Astrocyte (in vitro differentiated cells and primary cell): ENCODE measurements at regions not wholly inside any gene's neighbourhood (a gene's known extent, or its start where the extent isn't known, plus 50 kb on each side); places are given as distances from the start of the nearest gene placed in this dataset.
"Not testable (repeated sequence)": the region's sequence is repeated elsewhere in the genome, so short reads cannot be mapped to it uniquely, and the experiment has no call there.

Source experiments
- DNase-seq: peaks from one replicate; pipeline ENCODE4 v3.0.0-alpha.2; 2010; ENCODE audit warnings: low read depth
- FAIRE-seq: peaks from 2 replicates; lab custom pipeline; 2011; peaks lifted over from hg19 to GRCh38; lab: Jason Lieb, UNC
- H2AFZ ChIP-seq: 2 replicates; pipeline ENCODE4 v1.6.0; 2012; ENCODE audit warnings: low read depth, low read length, inconsistent platforms
- H3K27ac ChIP-seq: 2 replicates; pipeline ENCODE4 v1.5.1; 2011; ENCODE audit warnings: low read depth, low read length, inconsistent platforms
- H3K27me3 ChIP-seq: 2 replicates; pipeline ENCODE4 v1.6.0; 2011; ENCODE audit warnings: low read length, inconsistent platforms; ENCODE audit not compliant: insufficient read depth
- H3K36me3 ChIP-seq: 2 replicates; pipeline ENCODE4 v1.5.1; 2011; ENCODE audit warnings: low read length, inconsistent platforms; ENCODE audit not compliant: insufficient read depth
- H3K4me1 ChIP-seq: 2 replicates; pipeline ENCODE4 v1.5.1; 2011; ENCODE audit warnings: low read length, inconsistent platforms; ENCODE audit not compliant: insufficient read depth
- H3K4me2 ChIP-seq: 2 replicates; pipeline ENCODE4 v1.6.0; 2012; ENCODE audit warnings: low read length, inconsistent platforms
- H3K4me3 ChIP-seq: 2 replicates; pipeline ENCODE4 v1.5.1; 2011; ENCODE audit warnings: low read depth, mild to moderate bottlenecking, low read length, inconsistent platforms; ENCODE audit not compliant: insufficient read depth
- H3K79me2 ChIP-seq: 2 replicates; pipeline ENCODE4 v1.6.0; 2012; ENCODE audit warnings: mild to moderate bottlenecking, low read length, inconsistent platforms; ENCODE audit not compliant: insufficient read depth
- H3K9ac ChIP-seq: 2 replicates; pipeline ENCODE4 v1.6.0; 2012; ENCODE audit warnings: mild to moderate bottlenecking, low read length, inconsistent platforms
- H3K9me3 ChIP-seq: 2 replicates; pipeline ENCODE4 v1.5.1; 2012; ENCODE audit warnings: low read depth, mild to moderate bottlenecking, low read length, inconsistent platforms; ENCODE audit not compliant: insufficient read depth
- H4K20me1 ChIP-seq: 2 replicates; pipeline ENCODE4 v1.6.0; 2012; ENCODE audit warnings: low read length, inconsistent platforms; ENCODE audit not compliant: insufficient read depth
- H3K27ac Mint-ChIP-seq: one replicate; pipeline ENCODE4 v1.8.0; 2021; ENCODE audit warnings: mild to moderate bottlenecking, mixed read lengths; ENCODE audit not compliant: unreplicated experiment
- H3K27me3 Mint-ChIP-seq: one replicate; pipeline ENCODE4 v1.8.0; 2021; ENCODE audit warnings: low read depth, mixed read lengths; ENCODE audit not compliant: unreplicated experiment
- H3K36me3 Mint-ChIP-seq: one replicate; pipeline ENCODE4 v1.8.0; 2021; ENCODE audit warnings: low read depth, mixed read lengths; ENCODE audit not compliant: unreplicated experiment
- H3K4me1 Mint-ChIP-seq: one replicate; pipeline ENCODE4 v1.8.0; 2021; ENCODE audit warnings: low read depth, mixed read lengths; ENCODE audit not compliant: unreplicated experiment
- H3K4me3 Mint-ChIP-seq: one replicate; pipeline ENCODE4 v1.8.0; 2021; ENCODE audit warnings: mild to moderate bottlenecking, moderate library complexity, mixed read lengths; ENCODE audit not compliant: unreplicated experiment
- H3K9me3 Mint-ChIP-seq: one replicate; pipeline ENCODE4 v1.8.0; 2021; ENCODE audit warnings: mild to moderate bottlenecking, mixed read lengths; ENCODE audit not compliant: unreplicated experiment
- EZH2 ChIP-seq: IDR thresholded peaks from 2 replicates; pipeline ENCODE4 v1.6.1; 2012; ENCODE audit warnings: mild to moderate bottlenecking, low read length, inconsistent platforms; ENCODE audit not compliant: insufficient read depth
- TF ChIP-seq, protein P1 (sequence below): IDR thresholded peaks from 2 replicates; pipeline ENCODE4 v1.5.1; 2011; ENCODE audit warnings: low read depth, mild to moderate bottlenecking, inconsistent platforms, low read length, moderate library complexity; ENCODE audit not compliant: insufficient read depth

- Histone ChIP-seq H3K27ac (no peak overlapping the region), H3K4me3 (no peak overlapping the region), H3K9ac (no peak overlapping the region), H4K20me1 (no peaks in the 10 kb centered on the region), H3K4me1 (no peaks in the 10 kb centered on the region), H3K79me2 (no peaks in the 10 kb centered on the region), H3K9me3 (no peaks in the 10 kb centered on the region), H3K4me2 (no peak overlapping the region), H3K36me3 (no peaks in the 10 kb centered on the region), H3K27me3 (no peaks in the 10 kb centered on the region), H2AFZ (no peak overlapping the region)
- TF ChIP-seq EZH2: no peak
- TF ChIP-seq, protein P1, sequence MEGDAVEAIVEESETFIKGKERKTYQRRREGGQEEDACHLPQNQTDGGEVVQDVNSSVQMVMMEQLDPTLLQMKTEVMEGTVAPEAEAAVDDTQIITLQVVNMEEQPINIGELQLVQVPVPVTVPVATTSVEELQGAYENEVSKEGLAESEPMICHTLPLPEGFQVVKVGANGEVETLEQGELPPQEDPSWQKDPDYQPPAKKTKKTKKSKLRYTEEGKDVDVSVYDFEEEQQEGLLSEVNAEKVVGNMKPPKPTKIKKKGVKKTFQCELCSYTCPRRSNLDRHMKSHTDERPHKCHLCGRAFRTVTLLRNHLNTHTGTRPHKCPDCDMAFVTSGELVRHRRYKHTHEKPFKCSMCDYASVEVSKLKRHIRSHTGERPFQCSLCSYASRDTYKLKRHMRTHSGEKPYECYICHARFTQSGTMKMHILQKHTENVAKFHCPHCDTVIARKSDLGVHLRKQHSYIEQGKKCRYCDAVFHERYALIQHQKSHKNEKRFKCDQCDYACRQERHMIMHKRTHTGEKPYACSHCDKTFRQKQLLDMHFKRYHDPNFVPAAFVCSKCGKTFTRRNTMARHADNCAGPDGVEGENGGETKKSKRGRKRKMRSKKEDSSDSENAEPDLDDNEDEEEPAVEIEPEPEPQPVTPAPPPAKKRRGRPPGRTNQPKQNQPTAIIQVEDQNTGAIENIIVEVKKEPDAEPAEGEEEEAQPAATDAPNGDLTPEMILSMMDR: no peak
- Mint-ChIP-seq H3K9me3 (peaks cover 11% of the 10 kb centered on the region), H3K36me3 (no peaks in the 10 kb centered on the region), H3K4me3 (no peak overlapping the region), H3K27ac (no peak overlapping the region), H3K4me1 (no peaks in the 10 kb centered on the region), H3K27me3 (no peaks in the 10 kb centered on the region)
- no peak for FAIRE-seq
- no peak for DNase-seq
These were observed 724.6 kb upstream of the NRP1 start for GRCh38 chr10:34058845-34059614.

GRCh38 chr10:34055410-34055985, 721.0 kb upstream of the NRP1 start:
- H3K36me3 Mint-ChIP-seq, H3K27me3 ChIP-seq, H3K4me1 ChIP-seq, H3K27ac Mint-ChIP-seq, H3K36me3 ChIP-seq, H3K9me3 Mint-ChIP-seq, H3K27me3 Mint-ChIP-seq, H3K9ac ChIP-seq, H3K4me1 Mint-ChIP-seq, DNase-seq, H3K4me2 ChIP-seq, H3K4me3 ChIP-seq, H4K20me1 ChIP-seq, H3K4me3 Mint-ChIP-seq, H2AFZ ChIP-seq, H3K27ac ChIP-seq, H3K79me2 ChIP-seq, FAIRE-seq, H3K9me3 ChIP-seq: not testable (repeated sequence)

DNA sequence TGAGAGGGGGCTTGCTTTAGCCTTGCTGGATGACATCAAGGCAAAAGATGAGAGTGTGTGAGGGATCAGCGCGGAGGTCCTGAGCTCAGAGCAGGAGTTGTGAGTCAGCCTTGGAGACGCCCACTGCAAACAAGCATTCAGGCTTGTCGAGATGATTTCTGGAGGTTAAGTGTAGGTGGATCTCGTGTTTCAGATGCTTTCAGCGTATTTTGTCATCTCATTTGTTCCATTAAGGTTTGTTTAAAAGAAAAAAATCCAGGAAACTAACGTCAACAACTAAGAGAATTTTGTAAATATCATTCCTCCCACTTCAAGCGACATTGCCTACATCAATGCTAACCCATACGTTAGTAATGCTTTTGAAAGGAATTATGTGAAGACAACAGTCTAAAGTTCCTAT, 715.4 kb upstream of the NRP1 start:
- Histone ChIP-seq H3K27ac (peak overlapping the region; percentile 15), H3K9me3 (no peaks in the 10 kb centered on the region), H3K9ac (peak overlapping the region; percentile 24), H4K20me1 (no peaks in the 10 kb centered on the region), H3K36me3 (no peaks in the 10 kb centered on the region), H3K4me1 (peaks cover 16% of the 10 kb centered on the region), H3K79me2 (no peaks in the 10 kb centered on the region), H3K4me3 (no peak overlapping the region), H2AFZ (no peak overlapping the region), H3K27me3 (no peaks in the 10 kb centered on the region), H3K4me2 (peak overlapping the region; percentile 64)
- Mint-ChIP-seq H3K9me3 (no peaks in the 10 kb centered on the region), H3K36me3 (no peaks in the 10 kb centered on the region), H3K4me3 (no peak overlapping the region), H3K27me3 (peaks cover 10% of the 10 kb centered on the region), H3K4me1 (peaks cover 8% of the 10 kb centered on the region), H3K27ac (peak overlapping the region; percentile 67)
- DNase-seq: peak; percentile 92
- FAIRE-seq: peak; percentile 34
- TF ChIP-seq, protein P1: no peak
- no peak for TF ChIP-seq EZH2
